T-helper 17 cell (primary cell): ENCODE measurements at regions not wholly inside any gene's neighbourhood (a gene's known extent, or its start where the extent isn't known, plus 50 kb on each side); places are given as distances from the start of the nearest gene placed in this dataset.
"Not testable (repeated sequence)": the region's sequence is repeated elsewhere in the genome, so short reads cannot be mapped to it uniquely, and the experiment has no call there.

ENCODE experiments used
- ATAC-seq: fragments of 150-1000 bp; cut with Tn5 transposase; 2 replicates; pipeline ENCODE4 v1.10.0; 2021; ENCODE audit warnings: mild to moderate bottlenecking, moderate library complexity
- DNase-seq, 3 donors: peaks; one replicate each; pipeline versions ENCODE4 v3.0.0 to v3.0.0-alpha.2; 2020 to 2021
- H3K9me3 ChIP-seq: one replicate; pipeline ENCODE4 v1.7.0; 2013; ENCODE audit warnings: low read length, mild to moderate bottlenecking; ENCODE audit not compliant: control insufficient read depth, poor library complexity, severe bottlenecking
- H3K27ac Mint-ChIP-seq: one replicate; pipeline ENCODE4 v1.8.0; 2022; ENCODE audit warnings: mild to moderate bottlenecking, moderate library complexity, mixed read lengths
- H3K27me3 Mint-ChIP-seq: one replicate; pipeline ENCODE4 v1.8.0; 2022; ENCODE audit warnings: mixed read lengths
- H3K36me3 Mint-ChIP-seq: one replicate; pipeline ENCODE4 v1.8.0; 2022; ENCODE audit warnings: low read depth, mixed read lengths
- H3K4me1 Mint-ChIP-seq: one replicate; pipeline ENCODE4 v1.8.0; 2022; ENCODE audit warnings: mild to moderate bottlenecking, mixed read lengths
- H3K4me3 Mint-ChIP-seq: one replicate; pipeline ENCODE4 v1.8.0; 2022; ENCODE audit warnings: mild to moderate bottlenecking, moderate library complexity, mixed read lengths

DNA sequence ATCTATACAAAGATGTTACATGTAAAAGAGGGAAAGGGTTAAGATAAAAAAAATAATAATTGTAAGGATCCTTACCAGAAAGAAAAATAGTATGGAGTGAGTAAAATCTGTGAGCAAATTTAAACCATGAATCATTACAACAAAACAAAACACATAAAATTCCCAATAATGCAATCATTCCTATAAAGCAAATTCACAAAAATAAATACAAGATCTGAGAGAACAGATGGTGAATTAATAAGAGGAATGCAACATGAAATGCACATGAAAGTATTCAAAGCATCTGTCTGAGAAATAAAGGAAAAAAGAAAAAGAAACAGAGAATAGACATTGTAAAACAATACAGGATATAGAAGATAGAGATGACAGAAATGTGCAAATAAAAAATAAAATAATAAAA lies 681.5 kb upstream of the KLHL1 start:
- H3K36me3 Mint-ChIP-seq = no peaks in the 10 kb centered on the region
- H3K4me3 Mint-ChIP-seq = no peak overlapping the region
- no peaks in the 10 kb centered on the region for H3K27me3 Mint-ChIP-seq
- no peaks in the 10 kb centered on the region for H3K9me3 ChIP-seq
- no peak overlapping the region for H3K27ac Mint-ChIP-seq
- ATAC-seq (no peak), DNase-seq (no peak)
- no peaks in the 10 kb centered on the region for H3K4me1 Mint-ChIP-seq

DNA sequence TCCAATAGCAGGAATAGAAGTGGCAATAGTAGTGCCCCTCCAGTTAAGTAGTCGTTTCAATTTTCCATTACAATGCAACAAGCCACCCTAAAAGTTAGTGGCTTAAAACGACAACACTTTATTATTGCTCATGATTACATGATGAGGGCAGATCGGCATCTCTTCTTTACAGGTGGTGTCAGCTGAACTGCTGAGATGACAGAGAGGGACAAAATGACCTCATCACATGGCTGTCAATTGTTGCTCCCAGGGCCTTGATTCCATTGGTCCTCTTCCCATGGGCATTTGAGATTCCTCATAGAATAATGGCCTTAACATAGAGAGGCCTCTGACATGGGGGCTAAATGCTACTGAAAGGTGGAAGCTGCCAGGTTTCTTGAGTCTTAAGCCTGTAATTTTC lies 679.8 kb upstream of the KLHL1 start:
- no peak for ATAC-seq
- H3K27me3 Mint-ChIP-seq = no peaks in the 10 kb centered on the region
- H3K4me1 Mint-ChIP-seq = no peaks in the 10 kb centered on the region
- H3K27ac Mint-ChIP-seq = no peak overlapping the region
- no peaks in the 10 kb centered on the region for H3K9me3 ChIP-seq
- DNase-seq = no peak
- no peak overlapping the region for H3K4me3 Mint-ChIP-seq
- H3K36me3 Mint-ChIP-seq = no peaks in the 10 kb centered on the region

DNA sequence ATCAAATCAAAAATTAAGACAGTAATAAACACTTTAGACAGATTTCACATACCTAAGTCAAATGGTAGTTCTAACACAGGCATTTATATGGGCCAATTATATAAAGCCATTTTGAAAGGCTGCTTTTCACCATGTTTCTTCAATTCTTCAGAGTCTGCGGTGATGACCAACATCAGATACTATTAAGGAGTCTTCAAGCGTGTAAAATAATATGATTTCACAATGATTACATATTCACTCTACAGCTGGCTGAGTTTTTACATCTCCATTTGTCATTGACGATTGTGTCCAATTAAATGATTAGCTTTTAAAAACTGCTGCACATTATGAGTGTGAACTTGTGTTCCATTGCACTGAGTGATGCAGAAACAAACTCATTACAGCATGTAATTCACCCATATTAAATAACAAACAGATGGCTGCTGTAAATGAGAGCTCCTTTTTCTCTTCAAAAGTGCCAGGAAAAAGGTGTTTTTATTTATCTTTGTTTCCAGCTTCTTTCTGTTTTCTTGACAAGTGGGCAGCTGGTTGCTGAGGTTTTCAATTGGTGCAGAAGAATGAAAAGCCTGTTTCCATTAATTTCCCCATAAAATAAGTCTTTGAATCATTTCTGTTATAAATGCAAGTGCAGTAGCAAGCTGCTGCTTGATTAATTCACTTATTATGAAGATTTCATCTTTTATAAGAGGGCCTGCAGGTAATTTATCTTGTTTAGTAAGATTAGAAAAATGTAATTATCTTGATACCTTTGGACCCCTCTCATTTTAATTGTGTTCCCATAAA lies 676.1 kb upstream of the KLHL1 start:
- no peaks in the 10 kb centered on the region for H3K27me3 Mint-ChIP-seq
- H3K4me3 Mint-ChIP-seq = no peak overlapping the region
- no peaks in the 10 kb centered on the region for H3K9me3 ChIP-seq
- H3K27ac Mint-ChIP-seq = no peak overlapping the region
- no peaks in the 10 kb centered on the region for H3K36me3 Mint-ChIP-seq
- DNase-seq (no peak), ATAC-seq (no peak)
- H3K4me1 Mint-ChIP-seq = no peaks in the 10 kb centered on the region

DNA sequence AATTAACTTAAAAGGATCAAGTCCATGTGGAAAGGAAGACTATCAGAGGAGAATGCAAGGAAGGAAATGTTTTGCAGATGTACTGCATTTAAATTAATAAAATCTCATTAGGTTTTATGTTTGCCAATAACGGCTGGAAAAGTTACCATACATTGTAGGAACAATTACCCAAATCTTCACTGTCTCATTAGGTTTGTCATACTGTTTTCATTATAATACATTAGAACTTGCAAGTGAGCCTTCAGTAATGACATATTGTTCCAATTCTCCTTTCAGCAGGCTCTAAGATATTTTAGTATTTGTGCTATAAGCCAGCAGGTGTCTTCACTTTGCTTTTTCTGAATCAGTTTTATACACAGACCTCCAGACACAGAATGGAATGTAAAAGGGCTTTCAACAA lies 661.6 kb upstream of the KLHL1 start:
- ATAC-seq (no peak), DNase-seq (no peak)
- Mint-ChIP-seq H3K4me1 (no peaks in the 10 kb centered on the region), H3K36me3 (no peaks in the 10 kb centered on the region), H3K27me3 (no peaks in the 10 kb centered on the region), H3K27ac (no peak overlapping the region), H3K4me3 (no peak overlapping the region)
- no peaks in the 10 kb centered on the region for H3K9me3 ChIP-seq

DNA sequence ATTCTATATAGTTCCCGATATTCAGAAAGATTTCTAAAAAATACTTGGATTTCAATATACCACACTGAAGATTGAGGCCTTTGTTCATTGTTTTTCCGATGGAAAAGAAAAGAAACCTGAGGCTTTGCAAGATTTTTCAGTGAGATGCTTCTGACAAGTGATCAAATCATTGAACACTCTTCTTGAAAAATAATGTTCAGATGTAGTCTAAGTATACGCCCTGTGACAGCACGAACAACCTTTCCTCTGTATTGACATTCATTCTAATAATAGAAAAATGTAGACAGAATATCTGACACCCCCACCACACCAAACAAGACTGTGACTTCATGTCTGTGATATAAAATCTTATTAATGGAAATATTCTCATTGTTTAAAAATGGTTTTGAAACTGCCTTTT lies 650.7 kb upstream of the KLHL1 start:
- Mint-ChIP-seq H3K4me3 (no peak overlapping the region), H3K27ac (no peak overlapping the region), H3K36me3 (no peaks in the 10 kb centered on the region), H3K4me1 (no peaks in the 10 kb centered on the region), H3K27me3 (no peaks in the 10 kb centered on the region)
- no peaks in the 10 kb centered on the region for H3K9me3 ChIP-seq
- no peak for ATAC-seq
- DNase-seq = no peak

DNA sequence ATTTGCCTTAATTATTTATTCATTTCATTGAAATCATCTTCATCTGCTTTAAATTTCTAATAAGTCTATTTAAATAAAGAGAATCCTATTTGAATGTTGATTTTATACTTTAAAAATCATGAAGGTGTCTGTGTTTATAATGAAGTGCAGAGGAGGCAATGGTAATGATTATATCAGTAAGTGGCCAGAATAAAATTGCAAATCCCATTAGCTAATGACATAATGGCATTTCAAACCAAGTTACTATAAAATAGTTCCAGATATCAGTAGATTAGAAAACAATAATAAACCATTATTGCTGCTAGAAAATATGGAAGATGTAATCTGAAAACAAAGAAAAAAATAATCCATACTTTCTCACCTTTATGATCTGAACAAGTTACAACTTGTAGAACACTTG lies 647.8 kb upstream of the KLHL1 start:
- ATAC-seq = no peak

DNA sequence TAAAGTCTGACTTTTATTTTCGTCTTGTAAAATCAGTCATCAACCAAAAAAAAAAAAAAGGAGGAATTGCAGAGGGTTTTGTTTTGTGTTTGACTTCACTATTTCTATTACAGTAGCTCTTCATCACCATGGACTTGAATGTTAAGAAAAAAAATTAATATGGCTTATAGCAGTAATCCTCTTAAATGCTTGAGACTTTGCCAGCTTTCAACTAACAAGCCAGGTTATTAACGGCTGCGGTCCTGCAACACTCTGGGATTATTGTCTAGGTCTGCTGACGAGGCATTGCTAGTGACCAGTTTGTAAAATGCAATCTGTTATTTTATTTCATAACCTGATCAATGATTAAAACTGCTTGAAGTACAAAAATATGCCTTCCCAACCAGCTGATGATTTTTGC lies 647.2 kb upstream of the KLHL1 start:
- Mint-ChIP-seq H3K4me3 (no peak overlapping the region), H3K27ac (no peak overlapping the region), H3K4me1 (no peaks in the 10 kb centered on the region), H3K27me3 (no peaks in the 10 kb centered on the region), H3K36me3 (no peaks in the 10 kb centered on the region)
- no peaks in the 10 kb centered on the region for H3K9me3 ChIP-seq
- no peak for ATAC-seq
- DNase-seq = no peak

More for the DNA sequence above, 647.8 kb upstream of the KLHL1 start:
- Mint-ChIP-seq H3K36me3 (no peaks in the 10 kb centered on the region), H3K27me3 (no peaks in the 10 kb centered on the region), H3K4me1 (no peaks in the 10 kb centered on the region), H3K4me3 (no peak overlapping the region), H3K27ac (no peak overlapping the region)
- no peak for DNase-seq
- no peaks in the 10 kb centered on the region for H3K9me3 ChIP-seq

DNA sequence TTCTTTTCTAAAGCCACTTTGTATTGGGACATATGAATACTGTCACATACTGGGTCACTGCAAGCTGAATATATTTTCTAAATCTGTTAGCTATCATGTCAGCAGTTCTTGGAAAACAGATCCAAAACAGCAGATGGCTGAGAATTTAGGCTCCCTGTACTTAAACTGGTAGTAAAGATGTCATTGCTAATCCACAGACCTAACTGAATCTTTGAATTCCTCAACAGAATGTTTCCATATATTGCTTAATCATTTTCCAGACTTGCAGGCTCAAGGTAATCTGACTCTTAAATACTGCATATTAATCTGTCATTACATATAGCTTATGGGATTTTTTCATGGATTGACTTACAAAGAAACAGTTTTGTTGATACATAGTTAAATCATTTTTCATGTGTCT lies 639.0 kb upstream of the KLHL1 start:
- no peaks in the 10 kb centered on the region for H3K4me1 Mint-ChIP-seq
- no peaks in the 10 kb centered on the region for H3K27me3 Mint-ChIP-seq
- H3K4me3 Mint-ChIP-seq = no peak overlapping the region
- H3K27ac Mint-ChIP-seq = no peak overlapping the region
- no peaks in the 10 kb centered on the region for H3K9me3 ChIP-seq
- H3K36me3 Mint-ChIP-seq = no peaks in the 10 kb centered on the region
- ATAC-seq (no peak), DNase-seq (no peak)

DNA sequence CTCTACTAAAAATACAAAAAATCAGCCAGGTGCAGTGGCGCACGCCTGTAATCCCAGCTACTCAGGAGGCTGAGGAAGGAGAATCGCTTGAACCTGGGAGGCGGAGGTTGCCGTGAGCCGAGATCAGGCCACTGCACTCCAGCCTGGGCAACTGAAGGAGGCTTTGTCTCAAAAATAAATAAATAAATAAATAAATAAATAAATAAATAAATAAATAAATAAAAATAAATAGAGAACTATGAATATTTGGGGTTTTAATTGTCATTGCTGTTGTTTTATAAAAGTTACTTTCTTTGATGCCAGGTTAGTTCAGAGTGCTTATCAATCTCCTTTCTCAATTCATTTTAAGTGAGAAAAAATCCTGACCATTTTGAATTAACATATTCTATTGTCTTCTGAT lies 638.2 kb upstream of the KLHL1 start:
- H3K4me1 Mint-ChIP-seq, H3K36me3 Mint-ChIP-seq, H3K27ac Mint-ChIP-seq, H3K27me3 Mint-ChIP-seq, H3K4me3 Mint-ChIP-seq, ATAC-seq, DNase-seq, H3K9me3 ChIP-seq: not testable (repeated sequence)

DNA sequence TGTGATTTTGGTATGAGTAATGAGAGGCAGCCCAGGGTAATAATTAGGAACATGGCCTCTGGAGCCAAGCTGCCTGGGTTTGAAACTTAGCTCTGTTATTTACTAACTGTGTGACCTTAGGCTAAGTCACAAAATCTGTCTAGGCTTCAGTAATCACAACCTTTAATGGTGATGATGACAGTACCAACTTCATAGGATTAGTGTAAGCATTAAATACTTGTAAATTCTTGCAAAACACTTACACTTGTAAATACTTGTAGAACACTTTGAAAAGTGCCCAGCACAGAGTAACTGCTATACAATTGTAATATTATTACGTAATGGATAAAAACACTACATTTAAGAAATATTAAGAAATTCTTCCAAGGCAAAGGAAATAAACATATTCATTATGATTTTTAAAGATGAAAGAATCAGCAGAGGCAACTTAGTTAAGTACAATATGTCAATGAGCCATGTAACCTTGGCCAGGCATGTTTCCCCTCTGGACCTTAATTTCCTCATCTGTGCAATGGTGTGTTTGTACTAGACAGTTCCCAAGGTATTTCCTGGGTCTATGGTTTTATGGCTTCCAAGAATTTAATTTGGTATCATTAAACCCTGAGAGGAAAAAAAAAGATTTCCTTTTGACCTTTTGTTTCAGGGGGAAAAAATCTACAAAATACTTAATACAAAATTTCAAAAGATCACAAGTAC lies 628.5 kb upstream of the KLHL1 start:
- no peak for ATAC-seq
- no peak overlapping the region for H3K27ac Mint-ChIP-seq
- no peaks in the 10 kb centered on the region for H3K27me3 Mint-ChIP-seq
- H3K36me3 Mint-ChIP-seq = no peaks in the 10 kb centered on the region
- no peaks in the 10 kb centered on the region for H3K4me1 Mint-ChIP-seq
- no peak overlapping the region for H3K4me3 Mint-ChIP-seq
- no peaks in the 10 kb centered on the region for H3K9me3 ChIP-seq
- no peak for DNase-seq

DNA sequence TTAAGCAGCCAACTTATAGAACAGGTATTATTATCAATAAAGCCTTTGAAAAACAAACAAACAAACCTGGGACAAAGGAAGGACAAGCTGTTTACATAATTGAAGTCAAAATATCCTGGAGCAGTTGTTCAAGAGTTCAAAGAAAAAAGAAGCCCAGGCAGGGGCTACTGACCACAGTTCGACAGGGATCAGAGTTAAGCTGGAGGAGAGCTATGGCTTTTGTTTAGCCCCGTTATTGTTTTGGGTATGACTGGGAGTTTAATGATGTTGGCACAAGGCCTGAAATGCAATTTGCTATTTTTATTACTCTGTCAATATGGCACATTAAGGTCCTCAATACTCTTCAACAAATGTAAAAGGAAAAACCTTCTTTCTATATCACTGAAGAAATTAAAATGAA lies 624.4 kb upstream of the KLHL1 start:
- Mint-ChIP-seq H3K27me3 (no peaks in the 10 kb centered on the region), H3K4me3 (no peak overlapping the region), H3K4me1 (no peaks in the 10 kb centered on the region)

DNA sequence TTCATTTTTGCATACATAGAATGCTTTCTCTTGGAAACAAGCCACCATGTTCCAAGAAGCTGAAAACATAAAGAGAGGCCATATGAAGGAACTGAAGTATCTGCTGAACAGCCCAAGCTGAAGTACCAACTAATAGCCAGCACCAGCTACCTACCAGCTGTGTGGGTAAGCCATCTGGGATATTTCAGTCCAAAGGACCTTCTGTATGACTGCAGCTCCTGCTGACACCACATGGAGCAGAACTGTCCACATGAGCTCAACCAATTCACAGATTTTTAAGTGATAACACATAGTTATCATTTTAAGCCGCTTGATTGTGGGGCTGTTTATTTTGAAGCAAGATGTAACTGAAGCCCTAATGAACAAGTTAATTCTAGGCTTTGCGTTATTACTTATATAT lies 621.1 kb upstream of the KLHL1 start:
- Mint-ChIP-seq H3K36me3 (no peaks in the 10 kb centered on the region), H3K4me1 (no peaks in the 10 kb centered on the region), H3K27me3 (no peaks in the 10 kb centered on the region), H3K27ac (no peak overlapping the region), H3K4me3 (no peak overlapping the region)
- DNase-seq (no peak), ATAC-seq (no peak)
- H3K9me3 ChIP-seq = no peaks in the 10 kb centered on the region

More for the DNA sequence above, 624.4 kb upstream of the KLHL1 start:
- H3K9me3 ChIP-seq = no peaks in the 10 kb centered on the region
- Mint-ChIP-seq H3K27ac (no peak overlapping the region), H3K36me3 (no peaks in the 10 kb centered on the region)
- ATAC-seq (no peak), DNase-seq (no peak)

DNA sequence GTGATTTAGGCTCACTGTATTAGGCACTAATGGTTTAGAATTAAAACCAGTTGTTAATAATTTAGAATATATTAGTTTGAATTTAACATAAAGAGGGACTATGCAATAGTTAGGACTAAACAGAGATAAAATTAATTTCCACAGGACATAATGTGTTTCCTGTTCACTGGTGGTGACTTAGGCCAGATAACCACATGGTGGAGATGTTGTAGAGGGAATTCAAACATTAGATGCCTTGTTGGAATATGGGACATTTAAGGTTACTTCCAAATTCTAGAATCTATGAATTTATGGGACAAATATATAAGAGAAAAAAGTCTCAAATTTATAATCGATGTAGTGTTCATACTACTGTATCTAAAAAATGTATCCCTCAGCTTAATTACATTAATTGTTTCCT lies 615.5 kb upstream of the KLHL1 start:
- Mint-ChIP-seq H3K36me3 (no peaks in the 10 kb centered on the region), H3K4me1 (no peaks in the 10 kb centered on the region), H3K27me3 (no peaks in the 10 kb centered on the region), H3K4me3 (no peak overlapping the region), H3K27ac (no peak overlapping the region)
- ATAC-seq (no peak), DNase-seq (no peak)
- no peaks in the 10 kb centered on the region for H3K9me3 ChIP-seq

DNA sequence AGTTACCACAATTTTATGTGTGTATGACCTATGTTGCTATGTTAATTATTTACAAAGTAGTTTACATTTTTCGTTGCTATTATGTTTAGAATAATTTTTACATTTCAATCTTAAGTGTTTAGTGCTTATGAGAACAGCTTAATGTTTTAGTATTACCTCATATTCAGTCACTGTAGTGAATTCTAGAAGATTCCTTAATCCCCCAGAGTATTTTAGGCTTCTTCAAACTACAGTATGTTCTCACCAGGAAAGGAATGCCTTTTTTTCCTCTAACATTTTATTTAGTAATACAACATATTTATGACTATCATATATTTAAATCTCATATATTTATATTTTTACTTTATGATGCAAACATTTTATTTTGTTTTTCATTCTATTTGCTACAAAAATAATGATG lies 612.1 kb upstream of the KLHL1 start:
- no peaks in the 10 kb centered on the region for H3K9me3 ChIP-seq
- H3K4me3 Mint-ChIP-seq = no peak overlapping the region
- no peak for ATAC-seq
- DNase-seq = no peak
- H3K36me3 Mint-ChIP-seq = no peaks in the 10 kb centered on the region
- no peaks in the 10 kb centered on the region for H3K27me3 Mint-ChIP-seq
- H3K4me1 Mint-ChIP-seq = no peaks in the 10 kb centered on the region
- no peak overlapping the region for H3K27ac Mint-ChIP-seq
